Astrocyte (in vitro differentiated cells and primary cell): ENCODE measurements at regions not wholly inside any gene's neighbourhood (a gene's known extent, or its start where the extent isn't known, plus 50 kb on each side); places are given as distances from the start of the nearest gene placed in this dataset.

Experiments
- DNase-seq: peaks from one replicate; pipeline ENCODE4 v3.0.0-alpha.2; 2010; ENCODE audit warnings: low read depth
- FAIRE-seq: peaks from 2 replicates; lab custom pipeline; 2011; peaks lifted over from hg19 to GRCh38; lab: Jason Lieb, UNC
- H2AFZ ChIP-seq: 2 replicates; pipeline ENCODE4 v1.6.0; 2012; ENCODE audit warnings: low read depth, low read length, inconsistent platforms
- H3K27ac ChIP-seq: 2 replicates; pipeline ENCODE4 v1.5.1; 2011; ENCODE audit warnings: low read depth, low read length, inconsistent platforms
- H3K27me3 ChIP-seq: 2 replicates; pipeline ENCODE4 v1.6.0; 2011; ENCODE audit warnings: low read length, inconsistent platforms; ENCODE audit not compliant: insufficient read depth
- H3K36me3 ChIP-seq: 2 replicates; pipeline ENCODE4 v1.5.1; 2011; ENCODE audit warnings: low read length, inconsistent platforms; ENCODE audit not compliant: insufficient read depth
- H3K4me1 ChIP-seq: 2 replicates; pipeline ENCODE4 v1.5.1; 2011; ENCODE audit warnings: low read length, inconsistent platforms; ENCODE audit not compliant: insufficient read depth
- H3K4me2 ChIP-seq: 2 replicates; pipeline ENCODE4 v1.6.0; 2012; ENCODE audit warnings: low read length, inconsistent platforms
- H3K4me3 ChIP-seq: 2 replicates; pipeline ENCODE4 v1.5.1; 2011; ENCODE audit warnings: low read depth, mild to moderate bottlenecking, low read length, inconsistent platforms; ENCODE audit not compliant: insufficient read depth
- H3K79me2 ChIP-seq: 2 replicates; pipeline ENCODE4 v1.6.0; 2012; ENCODE audit warnings: mild to moderate bottlenecking, low read length, inconsistent platforms; ENCODE audit not compliant: insufficient read depth
- H3K9ac ChIP-seq: 2 replicates; pipeline ENCODE4 v1.6.0; 2012; ENCODE audit warnings: mild to moderate bottlenecking, low read length, inconsistent platforms
- H3K9me3 ChIP-seq: 2 replicates; pipeline ENCODE4 v1.5.1; 2012; ENCODE audit warnings: low read depth, mild to moderate bottlenecking, low read length, inconsistent platforms; ENCODE audit not compliant: insufficient read depth
- H4K20me1 ChIP-seq: 2 replicates; pipeline ENCODE4 v1.6.0; 2012; ENCODE audit warnings: low read length, inconsistent platforms; ENCODE audit not compliant: insufficient read depth
- H3K27ac Mint-ChIP-seq: one replicate; pipeline ENCODE4 v1.8.0; 2021; ENCODE audit warnings: mild to moderate bottlenecking, mixed read lengths; ENCODE audit not compliant: unreplicated experiment
- H3K27me3 Mint-ChIP-seq: one replicate; pipeline ENCODE4 v1.8.0; 2021; ENCODE audit warnings: low read depth, mixed read lengths; ENCODE audit not compliant: unreplicated experiment
- H3K36me3 Mint-ChIP-seq: one replicate; pipeline ENCODE4 v1.8.0; 2021; ENCODE audit warnings: low read depth, mixed read lengths; ENCODE audit not compliant: unreplicated experiment
- H3K4me1 Mint-ChIP-seq: one replicate; pipeline ENCODE4 v1.8.0; 2021; ENCODE audit warnings: low read depth, mixed read lengths; ENCODE audit not compliant: unreplicated experiment
- H3K4me3 Mint-ChIP-seq: one replicate; pipeline ENCODE4 v1.8.0; 2021; ENCODE audit warnings: mild to moderate bottlenecking, moderate library complexity, mixed read lengths; ENCODE audit not compliant: unreplicated experiment
- H3K9me3 Mint-ChIP-seq: one replicate; pipeline ENCODE4 v1.8.0; 2021; ENCODE audit warnings: mild to moderate bottlenecking, mixed read lengths; ENCODE audit not compliant: unreplicated experiment
- EZH2 ChIP-seq: IDR thresholded peaks from 2 replicates; pipeline ENCODE4 v1.6.1; 2012; ENCODE audit warnings: mild to moderate bottlenecking, low read length, inconsistent platforms; ENCODE audit not compliant: insufficient read depth
- TF ChIP-seq, protein P1 (sequence below): IDR thresholded peaks from 2 replicates; pipeline ENCODE4 v1.5.1; 2011; ENCODE audit warnings: low read depth, mild to moderate bottlenecking, inconsistent platforms, low read length, moderate library complexity; ENCODE audit not compliant: insufficient read depth

- Mint-ChIP-seq H3K9me3 (peaks cover 2% of the 10 kb centered on the region), H3K4me1 (no peaks in the 10 kb centered on the region), H3K4me3 (no peak overlapping the region), H3K27ac (no peak overlapping the region), H3K36me3 (no peaks in the 10 kb centered on the region), H3K27me3 (no peaks in the 10 kb centered on the region)
- H3K4me3 ChIP-seq = no peak overlapping the region
- no peaks in the 10 kb centered on the region for H3K36me3 ChIP-seq
- no peaks in the 10 kb centered on the region for H3K79me2 ChIP-seq
- no peak overlapping the region for H3K27ac ChIP-seq
- H3K9ac ChIP-seq = no peak overlapping the region
- H3K9me3 ChIP-seq = no peaks in the 10 kb centered on the region
- no peak for TF ChIP-seq EZH2
- TF ChIP-seq, protein P1, sequence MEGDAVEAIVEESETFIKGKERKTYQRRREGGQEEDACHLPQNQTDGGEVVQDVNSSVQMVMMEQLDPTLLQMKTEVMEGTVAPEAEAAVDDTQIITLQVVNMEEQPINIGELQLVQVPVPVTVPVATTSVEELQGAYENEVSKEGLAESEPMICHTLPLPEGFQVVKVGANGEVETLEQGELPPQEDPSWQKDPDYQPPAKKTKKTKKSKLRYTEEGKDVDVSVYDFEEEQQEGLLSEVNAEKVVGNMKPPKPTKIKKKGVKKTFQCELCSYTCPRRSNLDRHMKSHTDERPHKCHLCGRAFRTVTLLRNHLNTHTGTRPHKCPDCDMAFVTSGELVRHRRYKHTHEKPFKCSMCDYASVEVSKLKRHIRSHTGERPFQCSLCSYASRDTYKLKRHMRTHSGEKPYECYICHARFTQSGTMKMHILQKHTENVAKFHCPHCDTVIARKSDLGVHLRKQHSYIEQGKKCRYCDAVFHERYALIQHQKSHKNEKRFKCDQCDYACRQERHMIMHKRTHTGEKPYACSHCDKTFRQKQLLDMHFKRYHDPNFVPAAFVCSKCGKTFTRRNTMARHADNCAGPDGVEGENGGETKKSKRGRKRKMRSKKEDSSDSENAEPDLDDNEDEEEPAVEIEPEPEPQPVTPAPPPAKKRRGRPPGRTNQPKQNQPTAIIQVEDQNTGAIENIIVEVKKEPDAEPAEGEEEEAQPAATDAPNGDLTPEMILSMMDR = no peak
- no peak overlapping the region for H3K4me2 ChIP-seq
- H4K20me1 ChIP-seq = no peaks in the 10 kb centered on the region
- FAIRE-seq (no peak), DNase-seq (no peak)
- H3K4me1 ChIP-seq = no peaks in the 10 kb centered on the region
- H2AFZ ChIP-seq = no peak overlapping the region
- no peaks in the 10 kb centered on the region for H3K27me3 ChIP-seq
Measured at GRCh38 chr5:118614731-118615456, 373.5 kb downstream of the DTWD2 start.

DNA sequence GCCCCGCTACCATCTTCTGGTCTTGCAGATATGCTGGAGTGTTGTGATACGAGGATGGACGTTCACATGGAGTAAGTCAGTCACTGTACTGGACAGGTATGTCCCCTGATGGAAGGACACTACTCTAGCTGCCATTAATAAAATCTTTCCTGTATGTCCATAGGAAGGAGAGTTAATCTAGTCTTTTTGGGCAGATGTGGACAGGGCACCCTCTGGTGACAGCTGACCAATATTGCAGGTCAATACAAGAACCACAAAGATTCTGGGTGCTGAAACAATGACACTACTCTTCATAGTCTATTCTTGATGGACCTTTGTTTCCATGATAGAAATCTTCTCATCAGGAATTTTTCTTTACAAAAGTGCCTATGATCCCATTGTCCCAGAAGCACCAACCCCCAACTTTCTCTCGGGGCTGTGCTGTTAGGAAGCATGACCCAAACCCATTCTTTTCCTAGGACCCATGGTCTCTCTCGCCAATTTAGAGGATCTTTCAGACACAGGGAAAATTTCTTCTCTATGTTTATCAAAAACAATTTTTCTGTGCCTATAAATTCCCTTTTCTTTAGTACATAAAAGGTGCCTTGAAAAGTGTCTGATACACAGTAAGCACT is 376.9 kb downstream of the DTWD2 start:
- Mint-ChIP-seq H3K27ac (no peak overlapping the region), H3K4me1 (no peaks in the 10 kb centered on the region), H3K9me3 (no peaks in the 10 kb centered on the region), H3K27me3 (no peaks in the 10 kb centered on the region), H3K36me3 (no peaks in the 10 kb centered on the region), H3K4me3 (no peak overlapping the region)
- no peak overlapping the region for H3K4me3 ChIP-seq
- H3K9me3 ChIP-seq = no peaks in the 10 kb centered on the region
- no peaks in the 10 kb centered on the region for H3K79me2 ChIP-seq
- no peak for DNase-seq
- H3K36me3 ChIP-seq = no peaks in the 10 kb centered on the region
- FAIRE-seq = no peak
- no peaks in the 10 kb centered on the region for H3K4me1 ChIP-seq
- no peak overlapping the region for H3K27ac ChIP-seq
- H3K27me3 ChIP-seq = no peaks in the 10 kb centered on the region
- no peak overlapping the region for H2AFZ ChIP-seq
- no peaks in the 10 kb centered on the region for H4K20me1 ChIP-seq
- H3K4me2 ChIP-seq = no peak overlapping the region
- TF ChIP-seq EZH2 = no peak
- TF ChIP-seq, protein P1 = peak; percentile 80
- no peak overlapping the region for H3K9ac ChIP-seq

DNA sequence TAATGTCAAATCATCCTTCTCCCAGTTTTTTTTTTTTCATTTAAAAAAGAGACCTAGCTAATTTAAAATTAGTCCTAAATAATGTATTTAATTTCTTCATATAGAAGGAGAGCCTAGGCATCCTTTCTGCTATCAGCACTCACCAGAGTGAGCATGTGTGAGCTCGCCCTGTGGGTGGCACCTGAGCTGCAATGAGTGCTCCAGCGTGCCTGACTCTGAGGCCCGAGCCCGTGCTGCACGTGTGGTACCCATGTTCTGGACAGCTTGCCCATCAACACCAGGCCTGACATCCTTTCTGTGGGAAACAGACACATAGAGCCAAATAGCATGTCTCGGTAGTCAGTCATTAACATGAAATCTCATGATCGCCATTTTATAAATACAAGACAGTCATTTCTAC is 381.4 kb downstream of the DTWD2 start:
- H3K27ac Mint-ChIP-seq = no peak overlapping the region
- FAIRE-seq (no peak), DNase-seq (no peak)
- no peak overlapping the region for H3K4me3 Mint-ChIP-seq
- H3K9ac ChIP-seq = no peak overlapping the region
- no peaks in the 10 kb centered on the region for H3K27me3 ChIP-seq
- H2AFZ ChIP-seq = no peak overlapping the region
- no peaks in the 10 kb centered on the region for H3K4me1 Mint-ChIP-seq
- H4K20me1 ChIP-seq = no peaks in the 10 kb centered on the region
- H3K9me3 ChIP-seq = no peaks in the 10 kb centered on the region
- H3K36me3 Mint-ChIP-seq = no peaks in the 10 kb centered on the region
- no peaks in the 10 kb centered on the region for H3K36me3 ChIP-seq
- TF ChIP-seq EZH2 = no peak
- TF ChIP-seq, protein P1 = no peak
- no peaks in the 10 kb centered on the region for H3K79me2 ChIP-seq
- no peak overlapping the region for H3K4me3 ChIP-seq
- no peaks in the 10 kb centered on the region for H3K27me3 Mint-ChIP-seq
- H3K27ac ChIP-seq = no peak overlapping the region
- no peaks in the 10 kb centered on the region for H3K9me3 Mint-ChIP-seq
- no peak overlapping the region for H3K4me2 ChIP-seq
- no peaks in the 10 kb centered on the region for H3K4me1 ChIP-seq
